Right atrium auricular region (tissue), 2 donors: ENCODE measurements at regions not wholly inside any gene's neighbourhood (a gene's known extent, or its start where the extent isn't known, plus 50 kb on each side); places are given as distances from the start of the nearest gene placed in this dataset.

ENCODE experiments used
- DNase-seq: peaks from one replicate; pipeline ENCODE4 v3.0.0-alpha.2; 2019; ENCODE audit warnings: low spot score
- H3K27ac ChIP-seq, 2 donors: fragments of 200-600 bp; sonication (generic); 1 replicate in 1 of 2; 2 replicates in 1 of 2; pipeline ENCODE4 v1.5.1; 2016 to 2019
- H3K27me3 ChIP-seq, 2 donors: fragments of 200-600 bp; sonication (generic); one replicate each; pipeline versions ENCODE4 v1.5.1 to v1.6.0; 2017 to 2019
- H3K36me3 ChIP-seq: fragments of 200-600 bp; sonication (generic); one replicate; pipeline ENCODE4 v1.5.1; 2016
- H3K4me1 ChIP-seq, 2 donors: fragments of 200-600 bp; sonication (generic); one replicate each; pipeline versions ENCODE4 v1.5.1 to v1.6.0; 2017 to 2019
- H3K4me3 ChIP-seq, 2 donors: fragments of 200-600 bp; sonication (generic); 1 replicate in 1 of 2; 2 replicates in 1 of 2; pipeline ENCODE4 v1.5.1; 2017 to 2019; ENCODE audit warnings: mild to moderate bottlenecking in 1 of 2, moderate library complexity in 1 of 2
- H3K9me3 ChIP-seq, 2 donors: fragments of 200-600 bp; sonication (generic); one replicate each; pipeline ENCODE4 v1.5.1; 2019
- CTCF ChIP-seq, 2 donors: fragments of 200-600 bp; sonication (generic); IDR thresholded peaks; one replicate each; pipeline ENCODE4 v1.5.1; 2019; ENCODE audit warnings: antibody characterized with exemption in 2 of 2

GRCh38 chr15:46607077-46607476 is 972.2 kb downstream of the SQOR start:
- Histone ChIP-seq H3K9me3 (peaks cover 0 to 3% of the 10 kb centered on the region in 2 donors), H3K4me3 (no peak overlapping the region), H3K27me3 (no peaks in the 10 kb centered on the region), H3K36me3 (no peaks in the 10 kb centered on the region), H3K27ac (no peak overlapping the region), H3K4me1 (no peaks in the 10 kb centered on the region)
- DNase-seq = no peak
- no peak for TF ChIP-seq CTCF (IDR thresholded peaks at IDR 0.05)

- no peak for TF ChIP-seq CTCF (IDR thresholded peaks at IDR 0.05)
- DNase-seq = no peak
- H3K27me3 ChIP-seq = no peaks in the 10 kb centered on the region
- H3K9me3 ChIP-seq = no peaks in the 10 kb centered on the region
- no peak overlapping the region for H3K27ac ChIP-seq
- H3K36me3 ChIP-seq = no peaks in the 10 kb centered on the region
- no peak overlapping the region for H3K4me3 ChIP-seq
- H3K4me1 ChIP-seq = no peaks in the 10 kb centered on the region
These were observed 981.2 kb downstream of the SQOR start for GRCh38 chr15:46616033-46616432.

GRCh38 chr15:46617507-46617906 is 982.7 kb downstream of the SQOR start:
- H3K9me3 ChIP-seq = no peaks in the 10 kb centered on the region
- TF ChIP-seq CTCF (IDR thresholded peaks at IDR 0.05) = no peak
- H3K27me3 ChIP-seq = no peaks in the 10 kb centered on the region
- H3K4me3 ChIP-seq = no peak overlapping the region
- no peaks in the 10 kb centered on the region for H3K4me1 ChIP-seq
- no peak overlapping the region for H3K27ac ChIP-seq
- H3K36me3 ChIP-seq = no peaks in the 10 kb centered on the region
- no peak for DNase-seq

- no peak overlapping the region for H3K4me3 ChIP-seq
- no peak for DNase-seq
- no peaks in the 10 kb centered on the region for H3K9me3 ChIP-seq
- TF ChIP-seq CTCF (IDR thresholded peaks at IDR 0.05) = no peak
- no peaks in the 10 kb centered on the region for H3K36me3 ChIP-seq
- H3K4me1 ChIP-seq = no peaks in the 10 kb centered on the region
- H3K27ac ChIP-seq = no peak overlapping the region
- H3K27me3 ChIP-seq = no peaks in the 10 kb centered on the region
These were observed 984.2 kb downstream of the SQOR start for GRCh38 chr15:46618984-46619383.

GRCh38 chr15:46620392-46621013 is 985.7 kb downstream of the SQOR start:
- Histone ChIP-seq H3K36me3 (no peaks in the 10 kb centered on the region), H3K9me3 (peaks cover 0 to 13% of the 10 kb centered on the region in 2 donors), H3K4me3 (no peak overlapping the region), H3K27ac (no peak overlapping the region), H3K4me1 (no peaks in the 10 kb centered on the region), H3K27me3 (no peaks in the 10 kb centered on the region)
- no peak for TF ChIP-seq CTCF (IDR thresholded peaks at IDR 0.05)
- no peak for DNase-seq

- no peak for TF ChIP-seq CTCF (IDR thresholded peaks at IDR 0.05)
- DNase-seq = no peak
These were observed 988.0 kb downstream of the SQOR start for GRCh38 chr15:46622851-46623250.

More at GRCh38 chr15:46622851-46623250, 988.0 kb downstream of the SQOR start:
- Histone ChIP-seq H3K9me3 (peaks cover 0 to 20% of the 10 kb centered on the region in 2 donors), H3K4me3 (no peak overlapping the region), H3K27ac (no peak overlapping the region), H3K27me3 (no peaks in the 10 kb centered on the region), H3K4me1 (no peaks in the 10 kb centered on the region), H3K36me3 (no peaks in the 10 kb centered on the region)
